T-helper 2 cell treated with Interferon-gamma antibody and Interleukin-4, amounts not matched to agents 5 μg/mL and 100 μg/mL, for 36 hours (primary cell): ENCODE measurements at regions not wholly inside any gene's neighbourhood (a gene's known extent, or its start where the extent isn't known, plus 50 kb on each side); places are given as distances from the start of the nearest gene placed in this dataset.
"Not testable (repeated sequence)": the region's sequence is repeated elsewhere in the genome, so short reads cannot be mapped to it uniquely, and the experiment has no call there.

Source experiments
- DNase-seq: peaks from one replicate; pipeline ENCODE4 v3.0.0; 2021; ENCODE audit warnings: low spot score
- H3K27ac Mint-ChIP-seq: one replicate; pipeline ENCODE4 v1.8.0; 2021; ENCODE audit warnings: mild to moderate bottlenecking, mixed read lengths
- H3K27me3 Mint-ChIP-seq: one replicate; pipeline ENCODE4 v1.8.0; 2021; ENCODE audit warnings: low read depth, mixed read lengths
- H3K36me3 Mint-ChIP-seq: one replicate; pipeline ENCODE4 v1.8.0; 2021; ENCODE audit warnings: low read depth, mixed read lengths
- H3K4me1 Mint-ChIP-seq: one replicate; pipeline ENCODE4 v1.8.0; 2021; ENCODE audit warnings: low read depth, mixed read lengths
- H3K4me3 Mint-ChIP-seq: one replicate; pipeline ENCODE4 v1.8.0; 2022; ENCODE audit warnings: mild to moderate bottlenecking, moderate library complexity, mixed read lengths
- H3K9me3 Mint-ChIP-seq: one replicate; pipeline ENCODE4 v1.8.0; 2021; ENCODE audit warnings: mixed read lengths

DNA sequence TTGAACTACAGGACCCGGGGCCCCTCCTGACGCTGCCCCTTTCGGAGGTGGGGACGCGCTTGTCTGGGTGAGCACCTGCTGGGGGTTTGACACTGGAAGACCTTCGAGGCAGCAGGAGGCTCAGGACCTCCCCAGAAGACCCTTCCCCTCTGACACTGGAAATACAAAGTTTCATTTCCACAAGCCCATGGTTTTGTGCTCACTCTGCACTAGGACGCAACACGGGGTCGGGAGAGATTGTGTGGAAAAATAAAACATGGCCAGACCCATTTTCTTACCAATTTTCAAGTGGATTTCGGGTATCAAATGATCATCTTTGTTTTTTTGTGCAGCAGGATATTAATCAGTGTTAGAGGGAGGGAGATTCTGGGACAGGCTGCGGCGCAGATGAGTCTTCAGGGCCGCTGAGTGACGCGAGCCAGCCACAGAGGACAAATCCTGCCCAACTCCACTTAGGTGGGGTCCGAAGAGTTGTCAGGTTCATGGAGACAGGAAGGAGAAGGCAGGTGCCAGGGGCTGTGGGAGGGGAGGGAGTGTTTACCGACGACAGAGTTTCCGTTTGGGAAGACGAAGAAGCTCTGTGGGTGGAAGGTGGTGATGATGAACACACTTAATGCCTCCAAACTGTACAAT, 160.0 kb upstream of the AFDN start:
- H3K27ac Mint-ChIP-seq = no peak overlapping the region
- peaks cover 6% of the 10 kb centered on the region for H3K9me3 Mint-ChIP-seq
- no peak for DNase-seq
- no peaks in the 10 kb centered on the region for H3K4me1 Mint-ChIP-seq
- no peaks in the 10 kb centered on the region for H3K27me3 Mint-ChIP-seq
- no peak overlapping the region for H3K4me3 Mint-ChIP-seq
- no peaks in the 10 kb centered on the region for H3K36me3 Mint-ChIP-seq

DNA sequence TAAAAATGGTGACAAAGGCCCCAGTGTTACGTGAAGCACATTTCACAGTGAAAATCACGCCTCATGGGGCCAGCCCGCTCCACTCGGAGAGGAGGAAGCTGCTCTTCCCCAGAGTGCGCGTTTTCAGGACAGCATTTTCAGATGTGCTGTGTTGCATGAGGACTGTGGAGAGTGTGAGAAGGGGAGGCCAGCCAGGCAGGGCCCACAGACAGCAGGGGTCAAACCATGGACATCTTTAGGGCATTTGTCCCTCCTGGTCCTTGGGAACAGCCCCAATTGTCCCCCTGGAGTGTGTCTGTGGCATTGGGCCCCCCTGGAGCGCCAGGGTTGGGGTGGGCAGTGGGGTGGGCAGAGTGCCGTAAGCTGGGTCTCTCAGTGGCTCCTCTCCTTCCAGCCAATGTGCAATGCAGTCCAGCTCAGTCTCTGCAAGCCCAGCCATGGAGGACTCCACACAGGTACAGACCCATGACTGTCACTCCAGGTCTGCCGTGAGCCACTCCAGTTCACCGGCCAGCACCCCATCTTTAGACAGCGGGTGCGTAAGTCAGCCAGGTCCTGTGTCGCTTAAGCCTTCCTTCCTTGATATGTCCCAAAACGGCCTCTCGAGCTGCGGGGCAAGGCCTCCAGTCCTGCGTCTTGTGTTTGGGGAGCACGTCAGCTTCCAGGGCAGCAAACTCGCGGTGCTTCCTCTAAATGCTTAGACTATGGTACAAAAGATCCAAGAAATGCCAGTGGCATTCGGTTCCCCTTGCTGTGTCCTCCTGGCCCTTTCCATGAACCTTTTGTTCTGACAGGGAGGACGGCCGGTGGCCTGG, 159.3 kb upstream of the AFDN start:
- H3K27ac Mint-ChIP-seq = no peak overlapping the region
- no peaks in the 10 kb centered on the region for H3K4me1 Mint-ChIP-seq
- H3K4me3 Mint-ChIP-seq = no peak overlapping the region
- no peaks in the 10 kb centered on the region for H3K36me3 Mint-ChIP-seq
- H3K27me3 Mint-ChIP-seq = no peaks in the 10 kb centered on the region
- H3K9me3 Mint-ChIP-seq = peaks cover 13% of the 10 kb centered on the region
- no peak for DNase-seq

DNA sequence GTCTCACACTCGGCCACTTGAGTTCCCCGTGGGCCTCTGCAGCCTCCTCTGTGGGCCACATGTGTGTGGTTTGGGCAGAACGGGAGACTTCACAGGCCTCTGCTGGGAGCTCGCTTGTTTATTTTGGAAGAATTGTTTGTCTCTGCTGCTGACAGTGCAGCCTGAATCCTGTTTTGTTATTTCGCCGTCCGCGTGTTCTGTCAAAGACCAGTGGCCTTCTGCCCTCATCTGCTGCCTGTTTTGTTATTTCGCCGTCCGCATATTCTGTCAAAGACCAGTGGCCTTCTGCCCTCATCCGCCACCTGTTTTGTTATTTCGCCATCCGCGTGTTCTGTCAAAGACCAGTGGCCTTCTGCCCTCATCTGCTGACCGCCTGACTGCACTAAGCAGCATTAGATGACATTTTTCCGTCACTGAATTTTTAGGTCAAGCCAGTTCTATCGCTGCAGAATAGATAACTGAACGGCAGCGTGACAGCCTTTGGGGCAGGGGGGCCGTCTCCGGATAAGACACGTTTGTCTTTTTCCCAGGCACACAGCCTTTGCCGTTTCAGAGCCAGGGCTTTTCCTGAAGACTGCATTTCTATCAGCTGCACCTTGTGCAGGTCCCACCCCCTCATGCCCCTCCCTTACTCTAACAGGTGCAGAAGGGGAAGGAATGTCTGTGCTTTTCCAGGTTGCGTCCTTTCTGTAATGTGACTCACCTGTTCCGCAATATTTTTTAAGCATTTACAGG, 158.5 kb upstream of the AFDN start:
- DNase-seq = no peak
- no peak overlapping the region for H3K4me3 Mint-ChIP-seq
- H3K36me3 Mint-ChIP-seq = no peaks in the 10 kb centered on the region
- peaks cover 16% of the 10 kb centered on the region for H3K9me3 Mint-ChIP-seq
- no peak overlapping the region for H3K27ac Mint-ChIP-seq
- H3K27me3 Mint-ChIP-seq = no peaks in the 10 kb centered on the region
- no peaks in the 10 kb centered on the region for H3K4me1 Mint-ChIP-seq

DNA sequence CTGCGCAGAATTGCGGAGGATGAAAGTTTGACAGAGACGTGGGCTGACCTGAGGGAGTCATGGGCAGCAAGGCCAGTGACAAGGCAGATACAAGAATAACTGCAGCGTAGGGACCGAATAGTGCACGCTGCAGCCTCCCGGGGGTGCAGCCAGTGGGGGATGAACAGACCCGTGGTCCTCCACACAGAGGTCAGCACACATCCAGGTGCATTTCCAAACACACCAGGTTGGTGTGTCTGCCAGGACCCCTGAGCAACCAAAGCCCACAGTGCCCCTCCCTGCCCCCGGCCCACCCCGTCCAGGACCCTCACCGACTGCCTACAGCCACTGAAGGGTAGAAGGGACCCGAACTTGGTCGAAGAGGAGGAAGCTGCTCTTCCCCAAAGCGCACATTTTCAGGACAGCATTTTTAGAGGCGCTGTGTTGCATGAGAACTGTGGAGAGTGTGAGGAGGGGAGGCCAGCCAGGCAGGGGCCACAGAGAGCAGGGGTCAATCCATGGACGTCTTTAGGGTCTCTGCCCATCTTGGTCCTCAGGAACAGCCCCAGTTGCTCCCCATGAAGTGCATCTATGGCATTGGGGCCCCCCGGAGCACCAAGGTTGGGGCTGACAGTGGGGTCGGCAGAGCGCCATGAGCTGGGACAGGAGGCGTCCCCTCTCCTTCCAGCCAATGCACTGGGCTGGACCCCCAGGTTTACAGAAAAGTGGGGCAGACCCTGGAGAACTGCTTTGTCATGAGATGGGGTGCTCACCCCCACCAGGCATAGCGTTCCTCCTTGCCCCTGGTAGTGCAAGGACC, 157.8 kb upstream of the AFDN start:
- Mint-ChIP-seq H3K4me1 (no peaks in the 10 kb centered on the region), H3K27ac (no peak overlapping the region), H3K36me3 (no peaks in the 10 kb centered on the region), H3K27me3 (peaks cover 3% of the 10 kb centered on the region), H3K9me3 (peaks cover 16% of the 10 kb centered on the region), H3K4me3 (no peak overlapping the region)
- no peak for DNase-seq

DNA sequence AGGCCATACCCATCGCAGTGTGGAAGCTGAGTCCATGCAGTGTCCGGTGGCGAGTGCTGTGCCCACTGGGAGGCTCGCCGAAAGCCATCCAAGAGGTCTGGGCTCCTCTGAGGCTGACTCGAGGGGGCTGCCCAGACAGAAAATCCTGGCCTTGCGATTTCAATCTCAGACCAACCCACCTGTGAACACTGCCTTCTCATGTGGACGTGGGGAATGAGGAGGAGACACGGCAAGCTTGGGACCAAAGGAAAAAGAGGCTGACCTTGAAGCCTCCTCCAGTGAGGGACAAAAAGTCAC, 157.2 kb upstream of the AFDN start:
- H3K4me1 Mint-ChIP-seq = no peaks in the 10 kb centered on the region
- peaks cover 6% of the 10 kb centered on the region for H3K27me3 Mint-ChIP-seq
- H3K4me3 Mint-ChIP-seq = no peak overlapping the region
- H3K36me3 Mint-ChIP-seq = no peaks in the 10 kb centered on the region
- H3K9me3 Mint-ChIP-seq = peaks cover 16% of the 10 kb centered on the region
- no peak overlapping the region for H3K27ac Mint-ChIP-seq
- no peak for DNase-seq

DNA sequence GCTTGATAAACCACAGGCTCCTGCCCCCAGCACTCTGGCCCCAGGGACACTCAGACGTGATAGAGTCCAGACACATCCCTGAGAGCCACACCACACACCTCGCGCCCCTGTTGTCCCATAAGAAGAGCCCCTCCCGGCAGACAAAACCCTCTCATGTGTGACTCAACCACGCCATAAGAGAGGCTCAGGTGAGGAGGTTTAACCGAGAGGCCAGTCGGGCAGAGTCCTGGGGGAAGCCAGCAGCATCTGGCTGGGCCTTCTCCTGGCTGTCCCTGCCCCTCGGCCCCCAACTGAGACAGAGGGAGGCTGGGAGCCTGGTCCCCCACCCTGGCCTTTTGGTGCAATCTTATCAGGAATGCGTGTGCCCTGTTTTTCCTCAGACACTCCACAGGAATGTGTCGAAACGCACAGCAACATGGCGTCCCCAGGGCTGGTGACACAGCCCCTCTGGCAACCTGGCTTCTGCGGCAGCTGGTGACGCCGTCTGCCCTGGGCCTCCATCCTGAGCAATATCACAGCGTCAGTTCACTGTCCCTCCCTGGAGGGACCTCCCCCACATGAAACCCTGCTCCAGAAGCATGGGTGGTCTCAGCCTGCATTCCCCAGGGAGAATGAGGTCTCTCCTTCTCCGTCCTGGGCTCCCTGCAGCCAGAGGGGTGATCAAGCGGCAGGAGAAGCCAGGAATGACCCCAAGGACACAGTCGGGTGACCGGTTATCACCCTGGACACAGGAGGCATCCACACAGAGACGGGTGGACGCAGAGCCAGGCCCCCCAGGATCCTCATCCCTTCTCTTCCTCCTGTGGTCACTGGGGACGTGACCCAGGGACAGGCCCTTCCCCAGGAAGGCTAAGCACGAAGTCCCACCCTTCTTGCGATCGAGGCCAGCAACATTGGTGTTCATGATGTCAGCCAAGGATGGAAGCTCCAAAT, 156.6 kb upstream of the AFDN start:
- peaks cover 16% of the 10 kb centered on the region for H3K9me3 Mint-ChIP-seq
- no peak overlapping the region for H3K27ac Mint-ChIP-seq
- no peaks in the 10 kb centered on the region for H3K4me1 Mint-ChIP-seq
- no peaks in the 10 kb centered on the region for H3K36me3 Mint-ChIP-seq
- no peak for DNase-seq
- H3K4me3 Mint-ChIP-seq = no peak overlapping the region
- H3K27me3 Mint-ChIP-seq = peaks cover 11% of the 10 kb centered on the region

DNA sequence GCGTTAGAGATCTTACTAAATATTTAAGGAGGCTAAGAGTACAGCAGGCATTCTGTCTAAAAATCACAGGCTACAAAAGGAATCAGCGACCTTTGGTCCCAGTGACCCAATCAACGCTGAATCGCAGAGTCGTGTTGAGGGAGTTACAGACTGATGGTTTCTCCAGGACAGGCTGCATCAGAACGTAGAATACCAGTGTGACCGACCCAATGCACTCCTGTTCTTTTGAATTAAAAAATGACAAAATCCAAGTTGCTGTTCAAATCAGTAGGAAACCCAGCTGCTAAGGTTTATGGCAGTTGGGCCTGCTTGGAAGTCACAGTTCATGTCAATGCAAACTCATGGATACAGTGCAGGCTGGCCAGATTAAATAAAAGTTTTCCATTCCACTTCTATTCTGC, 155.8 kb upstream of the AFDN start:
- no peak overlapping the region for H3K4me3 Mint-ChIP-seq
- H3K27ac Mint-ChIP-seq = no peak overlapping the region
- H3K27me3 Mint-ChIP-seq = peaks cover 17% of the 10 kb centered on the region
- no peak for DNase-seq
- peaks cover 16% of the 10 kb centered on the region for H3K9me3 Mint-ChIP-seq
- no peaks in the 10 kb centered on the region for H3K4me1 Mint-ChIP-seq
- no peaks in the 10 kb centered on the region for H3K36me3 Mint-ChIP-seq

DNA sequence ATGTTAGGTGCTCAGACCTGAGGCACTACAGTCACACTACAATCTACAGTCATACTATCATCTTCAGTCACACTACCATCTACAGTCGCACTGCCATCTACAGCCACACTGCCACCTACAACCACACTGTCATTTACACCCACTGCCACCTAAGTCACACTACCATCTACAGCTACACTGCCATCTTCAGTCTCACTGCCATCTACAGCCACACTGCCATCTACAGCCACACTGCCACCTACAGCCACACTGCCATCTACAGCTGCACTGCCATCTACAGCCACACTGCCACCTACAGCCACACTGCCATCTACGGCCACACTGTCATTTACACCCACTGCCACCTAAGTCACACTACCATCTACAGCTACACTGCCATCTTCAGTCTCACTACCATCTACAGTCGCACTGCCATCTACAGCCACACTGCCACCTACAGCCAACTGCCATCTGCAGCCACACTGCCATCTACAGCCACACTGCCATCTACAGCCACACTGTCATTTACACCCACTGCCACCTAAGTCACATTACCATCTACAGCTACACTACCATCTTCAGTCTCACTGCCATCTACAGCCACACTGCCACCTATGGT, 155.2 kb upstream of the AFDN start:
- peaks cover 22% of the 10 kb centered on the region for H3K27me3 Mint-ChIP-seq
- H3K4me1 Mint-ChIP-seq, H3K36me3 Mint-ChIP-seq, H3K27ac Mint-ChIP-seq, H3K4me3 Mint-ChIP-seq, DNase-seq: not testable (repeated sequence)
- H3K9me3 Mint-ChIP-seq = peaks cover 16% of the 10 kb centered on the region

DNA sequence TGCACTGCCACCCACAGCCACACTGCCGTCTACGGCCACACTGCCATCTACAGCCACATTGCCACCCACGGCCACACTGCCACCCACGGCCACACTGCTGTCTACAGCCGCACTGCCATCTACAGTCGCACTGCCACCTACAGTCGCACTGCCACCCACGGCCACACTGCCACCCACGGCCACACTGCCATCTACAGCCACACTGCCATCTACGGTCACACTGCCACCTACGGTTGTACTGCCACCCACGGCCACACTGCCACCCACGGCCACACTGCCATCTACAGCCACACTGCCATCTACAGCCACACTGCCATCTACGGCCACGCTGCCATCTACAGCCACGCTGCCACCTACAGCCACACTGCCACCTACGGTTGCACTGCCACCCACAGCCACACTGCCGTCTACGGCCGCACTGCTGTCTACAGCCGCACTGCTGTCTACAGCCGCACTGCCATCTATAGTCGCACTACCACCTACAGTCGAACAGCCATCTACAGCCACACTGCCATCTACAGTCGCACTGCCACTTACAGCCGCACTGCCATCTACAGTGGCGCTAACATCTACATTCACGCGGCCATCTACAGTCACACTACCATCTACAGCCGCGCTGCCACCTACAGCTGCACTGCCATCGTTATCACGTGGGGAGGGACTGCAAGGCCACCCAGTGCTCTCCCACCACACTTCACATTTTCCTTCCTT, 154.6 kb upstream of the AFDN start:
- Mint-ChIP-seq H3K36me3 (no peaks in the 10 kb centered on the region), H3K9me3 (peaks cover 16% of the 10 kb centered on the region), H3K4me1 (no peaks in the 10 kb centered on the region), H3K27me3 (peaks cover 27% of the 10 kb centered on the region), H3K27ac (no peak overlapping the region), H3K4me3 (no peak overlapping the region)
- no peak for DNase-seq

DNA sequence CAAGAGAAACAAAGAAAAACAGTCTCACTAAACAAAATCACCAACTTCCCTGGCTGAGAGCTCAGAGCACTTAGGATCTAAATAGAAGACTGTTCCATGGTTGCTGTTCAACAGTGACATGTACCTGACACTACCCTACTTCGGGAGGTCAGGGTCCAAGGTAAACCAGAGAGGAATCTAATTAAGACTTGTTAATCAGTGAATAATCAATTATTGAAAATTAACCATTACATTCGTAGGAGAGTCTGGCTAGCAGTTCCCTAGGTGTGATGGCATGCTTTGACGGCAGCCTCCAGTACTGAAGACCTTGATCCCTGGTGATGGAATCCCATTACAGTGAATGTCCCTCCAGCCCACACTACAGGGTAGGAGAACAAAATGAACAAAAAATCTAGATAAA, 154.0 kb upstream of the AFDN start:
- Mint-ChIP-seq H3K27ac (no peak overlapping the region), H3K36me3 (no peaks in the 10 kb centered on the region), H3K27me3 (peaks cover 33% of the 10 kb centered on the region), H3K9me3 (peaks cover 16% of the 10 kb centered on the region), H3K4me3 (no peak overlapping the region), H3K4me1 (no peaks in the 10 kb centered on the region)
- no peak for DNase-seq

DNA sequence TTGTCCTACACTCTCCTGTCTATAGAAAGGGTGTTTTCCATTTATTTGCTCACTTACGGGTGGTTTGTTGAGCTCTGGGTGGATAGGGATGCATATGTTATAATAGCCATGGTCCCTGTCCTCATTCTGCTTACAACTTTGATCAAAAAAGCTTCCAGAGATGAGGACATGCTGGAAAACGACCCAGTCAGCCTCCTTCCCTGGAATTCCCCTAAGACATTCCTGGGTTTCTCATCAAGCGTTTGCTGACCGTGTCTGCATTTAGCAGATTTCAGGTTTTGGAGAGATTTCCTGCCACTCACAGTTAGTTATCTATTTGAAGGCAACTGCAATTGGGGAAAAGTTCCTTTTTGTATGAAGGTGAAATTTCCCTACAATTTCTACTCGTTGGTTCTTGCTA, 152.8 kb upstream of the AFDN start:
- Mint-ChIP-seq H3K27ac (no peak overlapping the region), H3K9me3 (peaks cover 16% of the 10 kb centered on the region), H3K4me1 (no peaks in the 10 kb centered on the region), H3K4me3 (no peak overlapping the region), H3K27me3 (peaks cover 45% of the 10 kb centered on the region), H3K36me3 (no peaks in the 10 kb centered on the region)
- DNase-seq = no peak

DNA sequence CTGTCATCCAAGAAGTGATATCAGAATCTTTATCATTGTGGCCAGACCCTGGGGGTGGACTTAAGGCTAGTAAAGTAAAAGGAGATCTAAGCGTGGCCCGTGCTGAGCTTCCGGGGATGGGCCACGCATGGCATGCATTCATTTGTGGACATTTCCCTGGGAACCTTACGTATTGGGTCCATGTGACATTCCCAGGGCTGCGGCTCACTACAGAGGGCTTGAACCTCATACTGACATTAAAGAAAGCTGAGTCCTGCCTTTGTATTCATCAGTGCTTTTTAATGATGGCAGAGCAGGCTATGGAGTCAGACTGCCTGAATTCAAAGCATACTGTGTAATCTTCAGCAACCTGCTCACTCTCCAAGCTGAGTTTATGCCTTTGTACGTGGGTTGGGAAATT, 152.2 kb upstream of the AFDN start:
- H3K27me3 Mint-ChIP-seq = peaks cover 50% of the 10 kb centered on the region
- no peak overlapping the region for H3K27ac Mint-ChIP-seq
- H3K36me3 Mint-ChIP-seq = no peaks in the 10 kb centered on the region
- no peak overlapping the region for H3K4me3 Mint-ChIP-seq
- DNase-seq = no peak
- H3K9me3 Mint-ChIP-seq = peaks cover 16% of the 10 kb centered on the region
- no peaks in the 10 kb centered on the region for H3K4me1 Mint-ChIP-seq
